HepG2 (cell line): ENCODE measurements at regions not wholly inside any gene's neighbourhood (a gene's known extent, or its start where the extent isn't known, plus 50 kb on each side); places are given as distances from the start of the nearest gene placed in this dataset.

Experiments
- ATAC-seq: fragments of 200-7000 bp; cut with Tn5 transposase; 3 replicates; pipeline ENCODE4 v1.9.1; 2020; ENCODE audit warnings: mild to moderate bottlenecking, moderate library complexity
- BruUV-seq: library from RNA; stranded (reverse); fragments of 400-500 nt; replicated peaks from 2 replicates; lab custom pipeline; 2021; lab: Mats Ljungman, UMichigan
- CTCF ChIA-PET: fragments of 300-600 bp; formaldehyde crosslinking; extraction: SDS; loops from one replicate; lab custom pipeline; 2021; ENCODE audit warnings: low total read pairs, inconsistent platforms, low intra/inter-chr PET ratio; lab: Yijun Ruan, JAX
- POLR2A ChIA-PET: fragments of 350-600 bp; sonication (Branson Sonifier 250); formaldehyde crosslinking; loops from one replicate; lab custom pipeline; 2020; ENCODE audit warnings: antibody characterized with exemption, inconsistent platforms; lab: Yijun Ruan, JAX
- DNase-seq: peaks from one replicate; pipeline ENCODE4 v3.0.0-alpha.2; 2015; ENCODE audit warnings: low spot score
- FAIRE-seq: peaks from 3 replicates; lab custom pipeline; 2011; peaks lifted over from hg19 to GRCh38; lab: Jason Lieb, UNC
- H2AFZ ChIP-seq: one replicate; pipeline ENCODE4 v1.6.1; 2011; ENCODE audit warnings: low read length, inconsistent platforms
- H3K27ac ChIP-seq: fragments of 300-600 bp; 3 replicates; pipeline ENCODE4 v1.8.0; 2011; ENCODE audit warnings: mixed run types, mild to moderate bottlenecking, mixed read lengths, low read length, inconsistent platforms; ENCODE audit not compliant: insufficient read depth; ENCODE audit errors: extremely low read length
- H3K27me3 ChIP-seq, 2 experiments: fragments of 200-600 bp in 1 of 2; 2 replicates in 1 of 2; 3 replicates in 1 of 2; pipeline versions ENCODE4 v1.6.0 to v1.8.0; 2011; ENCODE audit warnings: low read length in 2 of 2, mild to moderate bottlenecking in 2 of 2, moderate library complexity in 2 of 2, inconsistent platforms in 1 of 2; ENCODE audit not compliant: insufficient read depth in 2 of 2, control insufficient read depth in 1 of 2
- H3K36me3 ChIP-seq, 2 experiments: fragments of 200-600 bp in 1 of 2; replicated peaks in 1 of 2; 2 replicates in 1 of 2; 3 replicates in 1 of 2; pipeline versions ENCODE4 v1.5.1 to v1.8.0; 2011; ENCODE audit warnings: low read length in 2 of 2, inconsistent platforms in 1 of 2; ENCODE audit not compliant: insufficient read depth in 2 of 2, control insufficient read depth in 1 of 2
- H3K4me1 ChIP-seq: 2 replicates; pipeline ENCODE4 v1.5.1; 2012; ENCODE audit warnings: low read length, inconsistent platforms; ENCODE audit not compliant: insufficient read depth
- H3K4me2 ChIP-seq: 2 replicates; pipeline ENCODE4 v1.6.0; 2011; ENCODE audit warnings: low read depth, low read length, inconsistent platforms
- H3K4me3 ChIP-seq, 3 experiments: fragments of 200-600 bp in 1 of 3; sonication (generic), shearing (Covaris generic) in 1 of 3; replicated peaks in 1 of 3; 2 replicates each; pipeline ENCODE4 v1.5.1; 2011 to 2016; ENCODE audit warnings: low read length in 3 of 3, inconsistent platforms in 2 of 3, low read depth in 2 of 3, mild to moderate bottlenecking in 2 of 3, control low read depth in 1 of 3, mixed read lengths in 1 of 3; ENCODE audit not compliant: insufficient read depth in 1 of 3
- H3K79me2 ChIP-seq: one replicate; pipeline ENCODE4 v1.6.1; 2011; ENCODE audit warnings: low read length, inconsistent platforms; ENCODE audit not compliant: insufficient read depth
- H3K9ac ChIP-seq: 2 replicates; pipeline ENCODE4 v1.6.0; 2011; ENCODE audit warnings: mild to moderate bottlenecking, low read depth, low read length, inconsistent platforms; ENCODE audit not compliant: insufficient read depth
- H3K9me3 ChIP-seq: 2 replicates; pipeline ENCODE4 v1.5.1; 2012; ENCODE audit warnings: mild to moderate bottlenecking, low read length
- H4K20me1 ChIP-seq: 2 replicates; pipeline ENCODE4 v1.6.0; 2011; ENCODE audit warnings: inconsistent platforms, mild to moderate bottlenecking, low read length, moderate library complexity; ENCODE audit not compliant: insufficient read depth
- ERF ChIP-seq: IDR thresholded peaks from 2 replicates; pipeline ENCODE4 v1.6.1; 2018; ENCODE audit warnings: missing biosample characterization, missing genetic modification reagents
- POLR2A ChIP-seq, 2 experiments: IDR thresholded peaks; 2 replicates each; pipeline ENCODE4 v1.6.1; 2011; ENCODE audit warnings: low read depth in 2 of 2, low read length in 2 of 2, mild to moderate bottlenecking in 1 of 2, moderate library complexity in 1 of 2; ENCODE audit not compliant: insufficient read depth in 1 of 2
- ZBTB38 ChIP-seq: sonication (generic); formaldehyde crosslinking; IDR thresholded peaks from 2 replicates; pipeline ENCODE4 v1.5.1; 2020; ENCODE audit warnings: mild to moderate bottlenecking, missing genetic modification reagents
- ZNF644 ChIP-seq: IDR thresholded peaks from 2 replicates; pipeline ENCODE4 v1.6.1; 2016; ENCODE audit warnings: low read depth
- ZNF724P ChIP-seq: sonication (generic); formaldehyde crosslinking; IDR thresholded peaks from 2 replicates; pipeline ENCODE4 v1.8.0; 2022; ENCODE audit warnings: missing genetic modification reagents, borderline replicate concordance
- WGBS: methylation state at CpG from one replicate; pipeline ENCODE4 v1.1.6; 2017; ENCODE audit warnings: low lambda C conversion rate; 5-methylcytosine and 5-hydroxymethylcytosine counted together
- in situ Hi-C: cut with HindIII; loops from 2 replicates; pipeline ENCODE4 v1.10.0; 2017; ENCODE audit warnings: low pct_unique_long_range_greater_than_20kb; ENCODE audit not compliant: extremely low pct_ligation_motif_present
- intact Hi-C: fragments of 100-400 bp; cut with micrococcal nuclease; formaldehyde crosslinking; loops from one replicate; pipeline ENCODE4 v1.10.0; 2022; ENCODE audit not compliant: unreplicated experiment
- TF ChIP-seq, protein P1 (sequence below): sonication (generic); formaldehyde crosslinking; IDR thresholded peaks from 2 replicates; pipeline ENCODE4 v1.5.1; 2020; ENCODE audit warnings: mild to moderate bottlenecking, missing genetic modification reagents, moderate library complexity

DNA sequence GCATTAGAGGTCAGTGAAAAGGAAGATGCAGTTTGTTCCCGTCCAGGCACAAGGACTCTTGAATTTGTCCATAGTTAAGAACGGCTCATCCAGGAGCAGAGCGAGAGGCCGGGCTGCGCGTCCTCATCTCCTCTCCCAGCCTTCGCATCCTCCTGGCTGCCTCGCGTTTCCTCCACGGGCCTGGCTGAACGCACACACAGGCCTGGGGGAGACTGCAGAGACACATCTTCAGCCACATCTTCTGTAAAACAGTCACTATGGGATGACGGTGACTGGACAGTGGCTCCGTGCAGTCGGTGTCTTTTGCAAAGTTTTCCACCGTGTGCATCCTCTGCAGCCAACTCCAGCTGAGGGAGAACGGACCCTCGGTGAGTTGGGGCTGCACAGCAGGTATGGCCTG lies 89.7 kb downstream of the PSMG1 start:
- no peaks in the 10 kb centered on the region for H3K27me3 ChIP-seq

More for the DNA sequence above, 89.7 kb downstream of the PSMG1 start:
- H3K36me3 ChIP-seq = no peaks in the 10 kb centered on the region
- no peaks in the 10 kb centered on the region for H4K20me1 ChIP-seq
- H3K79me2 ChIP-seq = no peaks in the 10 kb centered on the region
- H3K9ac ChIP-seq = no peak overlapping the region
- ATAC-seq (no peak), FAIRE-seq (no peak)
- no TSS peak for BruUV-seq
- H3K4me3 ChIP-seq = no peak overlapping the region
- POLR2A ChIA-PET = no interaction called here
- peak overlapping the region; percentile 100 for H3K27ac ChIP-seq
- no peaks in the 10 kb centered on the region for H3K9me3 ChIP-seq
- CTCF ChIA-PET = no interaction called here
- in situ Hi-C loops = no loop called here
- H3K4me2 ChIP-seq = no peak overlapping the region
- H2AFZ ChIP-seq = no peak overlapping the region
- 90% methylated on average over 17 of the region's 17 CpGs for WGBS
- peaks cover 87% of the 10 kb centered on the region for H3K4me1 ChIP-seq
- 0 out of 2 replicates have a peak, but pooled peaks have one; percentile 24 for TF ChIP-seq ZNF724P (CRISPR knock-in tag)
- TF ChIP-seq, protein P1, sequence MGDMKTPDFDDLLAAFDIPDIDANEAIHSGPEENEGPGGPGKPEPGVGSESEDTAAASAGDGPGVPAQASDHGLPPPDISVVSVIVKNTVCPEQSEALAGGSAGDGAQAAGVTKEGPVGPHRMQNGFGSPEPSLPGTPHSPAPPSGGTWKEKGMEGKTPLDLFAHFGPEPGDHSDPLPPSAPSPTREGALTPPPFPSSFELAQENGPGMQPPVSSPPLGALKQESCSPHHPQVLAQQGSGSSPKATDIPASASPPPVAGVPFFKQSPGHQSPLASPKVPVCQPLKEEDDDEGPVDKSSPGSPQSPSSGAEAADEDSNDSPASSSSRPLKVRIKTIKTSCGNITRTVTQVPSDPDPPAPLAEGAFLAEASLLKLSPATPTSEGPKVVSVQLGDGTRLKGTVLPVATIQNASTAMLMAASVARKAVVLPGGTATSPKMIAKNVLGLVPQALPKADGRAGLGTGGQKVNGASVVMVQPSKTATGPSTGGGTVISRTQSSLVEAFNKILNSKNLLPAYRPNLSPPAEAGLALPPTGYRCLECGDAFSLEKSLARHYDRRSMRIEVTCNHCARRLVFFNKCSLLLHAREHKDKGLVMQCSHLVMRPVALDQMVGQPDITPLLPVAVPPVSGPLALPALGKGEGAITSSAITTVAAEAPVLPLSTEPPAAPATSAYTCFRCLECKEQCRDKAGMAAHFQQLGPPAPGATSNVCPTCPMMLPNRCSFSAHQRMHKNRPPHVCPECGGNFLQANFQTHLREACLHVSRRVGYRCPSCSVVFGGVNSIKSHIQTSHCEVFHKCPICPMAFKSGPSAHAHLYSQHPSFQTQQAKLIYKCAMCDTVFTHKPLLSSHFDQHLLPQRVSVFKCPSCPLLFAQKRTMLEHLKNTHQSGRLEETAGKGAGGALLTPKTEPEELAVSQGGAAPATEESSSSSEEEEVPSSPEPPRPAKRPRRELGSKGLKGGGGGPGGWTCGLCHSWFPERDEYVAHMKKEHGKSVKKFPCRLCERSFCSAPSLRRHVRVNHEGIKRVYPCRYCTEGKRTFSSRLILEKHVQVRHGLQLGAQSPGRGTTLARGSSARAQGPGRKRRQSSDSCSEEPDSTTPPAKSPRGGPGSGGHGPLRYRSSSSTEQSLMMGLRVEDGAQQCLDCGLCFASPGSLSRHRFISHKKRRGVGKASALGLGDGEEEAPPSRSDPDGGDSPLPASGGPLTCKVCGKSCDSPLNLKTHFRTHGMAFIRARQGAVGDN (CRISPR knock-in tag) = peak; percentile 47; the same call in 1 of the 2 replicates
- no peak for TF ChIP-seq ZNF644 (CRISPR knock-in tag)
- no peak for TF ChIP-seq POLR2A (IDR thresholded peaks at IDR 0.05; ENCODE audit: insufficient read depth in 1 of 2, low read depth in 2 of 2, low read length in 2 of 2)
- peak; percentile 15; the same call in 1 of the 2 replicates for TF ChIP-seq ZBTB38 (CRISPR knock-in tag)
- no peak for TF ChIP-seq ERF
- TF ChIP-seq, all 625 proteins: peak for 3
- DNase-seq = no peak
- intact Hi-C loops = no loop called here
